Liver (tissue), 8 donors: ENCODE measurements at regions not wholly inside any gene's neighbourhood (a gene's known extent, or its start where the extent isn't known, plus 50 kb on each side); places are given as distances from the start of the nearest gene placed in this dataset.
"Not testable (repeated sequence)": the region's sequence is repeated elsewhere in the genome, so short reads cannot be mapped to it uniquely, and the experiment has no call there.

Source experiments
- DNase-seq: peaks from one replicate; pipeline ENCODE4 v3.0.0-alpha.2; 2017; ENCODE audit warnings: low spot score
- H3K27ac ChIP-seq, 2 donors: one replicate each; pipeline ENCODE4 v1.7.0; 2013; ENCODE audit warnings: inconsistent platforms in 2 of 2, low read length in 2 of 2, control low read depth in 1 of 2, low read depth in 1 of 2, mild to moderate bottlenecking in 1 of 2
- H3K27me3 ChIP-seq, 4 donors: one replicate each; pipeline versions ENCODE4 v1.6.1 to v1.7.0; 2013; ENCODE audit warnings: low read length in 3 of 4, inconsistent platforms in 1 of 4, mild to moderate bottlenecking in 1 of 4, moderate library complexity in 1 of 4; ENCODE audit not compliant: control insufficient read depth in 4 of 4, insufficient read depth in 4 of 4
- H3K36me3 ChIP-seq, 4 donors: one replicate each; pipeline versions ENCODE4 v1.6.1 to v1.7.0; 2013; ENCODE audit warnings: low read length in 3 of 4, mild to moderate bottlenecking in 3 of 4, low read depth in 1 of 4, moderate library complexity in 1 of 4; ENCODE audit not compliant: control insufficient read depth in 4 of 4, insufficient read depth in 3 of 4
- H3K4me1 ChIP-seq, 4 donors: one replicate each; pipeline versions ENCODE4 v1.6.1 to v1.7.0; 2013; ENCODE audit warnings: low read length in 3 of 4, mild to moderate bottlenecking in 3 of 4, moderate library complexity in 1 of 4; ENCODE audit not compliant: control insufficient read depth in 4 of 4, insufficient read depth in 4 of 4
- H3K4me3 ChIP-seq, 3 donors: one replicate each; pipeline versions ENCODE4 v1.6.1 to v1.7.0; 2013; ENCODE audit warnings: low read length in 3 of 3, control low read depth in 1 of 3, low read depth in 1 of 3, mild to moderate bottlenecking in 1 of 3
- H3K9ac ChIP-seq, 2 donors: one replicate each; pipeline ENCODE4 v1.7.0; 2013; ENCODE audit warnings: low read length in 2 of 2, mild to moderate bottlenecking in 2 of 2, moderate library complexity in 2 of 2, control low read depth in 1 of 2, low read depth in 1 of 2
- H3K9me3 ChIP-seq, 4 donors: one replicate each; pipeline versions ENCODE4 v1.6.1 to v1.7.0; 2013; ENCODE audit warnings: low read length in 3 of 4; ENCODE audit not compliant: control insufficient read depth in 4 of 4
- EGR1 ChIP-seq, 2 donors: IDR thresholded peaks; 2 replicates each; pipeline ENCODE4 v1.6.1; 2016 to 2018; ENCODE audit warnings: antibody characterized with exemption in 2 of 2, low read depth in 2 of 2
- FOXA1 ChIP-seq: IDR thresholded peaks from 2 replicates; pipeline ENCODE4 v1.6.1; 2016; ENCODE audit warnings: antibody characterized with exemption
- FOXA2 ChIP-seq: IDR thresholded peaks from 2 replicates; pipeline ENCODE4 v1.6.1; 2016; ENCODE audit warnings: antibody characterized with exemption
- GABPA ChIP-seq, 2 donors: IDR thresholded peaks in 1 of 2; conservative IDR thresholded peaks in 1 of 2; 2 replicates each; pipeline ENCODE4 v1.6.1; 2016; ENCODE audit warnings: antibody characterized with exemption in 2 of 2, mild to moderate bottlenecking in 1 of 2, moderate library complexity in 1 of 2
- HNF4A ChIP-seq, 2 donors: conservative IDR thresholded peaks; 2 replicates each; pipeline ENCODE4 v1.6.1; 2016; ENCODE audit warnings: antibody characterized with exemption in 2 of 2, mild to moderate bottlenecking in 2 of 2
- HNF4G ChIP-seq: IDR thresholded peaks from 2 replicates; pipeline ENCODE4 v1.6.1; 2016; ENCODE audit warnings: antibody characterized with exemption
- JUND ChIP-seq, 2 donors: IDR thresholded peaks; 2 replicates each; pipeline ENCODE4 v1.6.1; 2016; ENCODE audit warnings: antibody characterized with exemption in 2 of 2
- NR2F2 ChIP-seq: IDR thresholded peaks from 2 replicates; pipeline ENCODE4 v1.6.1; 2016; ENCODE audit warnings: antibody characterized with exemption
- RAD21 ChIP-seq, 2 donors: IDR thresholded peaks; 2 replicates each; pipeline ENCODE4 v1.6.1; 2016; ENCODE audit warnings: antibody characterized with exemption in 2 of 2, mild to moderate bottlenecking in 2 of 2
- RXRA ChIP-seq, 2 donors: IDR thresholded peaks; 2 replicates each; pipeline ENCODE4 v1.6.1; 2017 to 2018; ENCODE audit warnings: antibody characterized with exemption in 2 of 2, mild to moderate bottlenecking in 1 of 2
- SP1 ChIP-seq: IDR thresholded peaks from 2 replicates; pipeline ENCODE4 v1.6.1; 2018; ENCODE audit warnings: antibody characterized with exemption, mild to moderate bottlenecking
- TAF1 ChIP-seq: conservative IDR thresholded peaks from 2 replicates; pipeline ENCODE4 v1.6.1; 2016; ENCODE audit warnings: antibody characterized with exemption, mild to moderate bottlenecking
- YY1 ChIP-seq: IDR thresholded peaks from 2 replicates; pipeline ENCODE4 v1.6.1; 2016; ENCODE audit warnings: antibody characterized with exemption, mild to moderate bottlenecking
- WGBS: extraction: QIAGEN DNeasy Blood & Tissue Kit; methylation state at CpG from one replicate; pipeline ENCODE4 v1.1.7; 2013; 5-methylcytosine and 5-hydroxymethylcytosine counted together
- TF ChIP-seq, protein P1 (sequence below): IDR thresholded peaks from 2 replicates; pipeline ENCODE4 v1.6.1; 2016; ENCODE audit warnings: antibody characterized with exemption
- TF ChIP-seq, protein P2 (sequence below): IDR thresholded peaks from 2 replicates; pipeline ENCODE4 v1.6.1; 2016; ENCODE audit warnings: antibody characterized with exemption
- TF ChIP-seq, protein P3 (sequence below): fragments of 150-350 bp; IDR thresholded peaks from 2 replicates; pipeline ENCODE4 v1.5.1; 2017; ENCODE audit warnings: improper control_type of control experiment, low read depth, low read length; ENCODE audit not compliant: missing input control
- TF ChIP-seq, protein P4 (sequence below): IDR thresholded peaks from 2 replicates; pipeline ENCODE4 v1.6.1; 2016; ENCODE audit warnings: antibody characterized with exemption
- TF ChIP-seq, protein P5 (sequence below): IDR thresholded peaks from 2 replicates; pipeline ENCODE4 v1.6.1; 2016; ENCODE audit warnings: antibody characterized with exemption, mild to moderate bottlenecking
- donor health status: healthy.
- donor health status: healthy.
- donor health status: healthy.
- donor health status: healthy.
- donor health status: healthy.

DNA sequence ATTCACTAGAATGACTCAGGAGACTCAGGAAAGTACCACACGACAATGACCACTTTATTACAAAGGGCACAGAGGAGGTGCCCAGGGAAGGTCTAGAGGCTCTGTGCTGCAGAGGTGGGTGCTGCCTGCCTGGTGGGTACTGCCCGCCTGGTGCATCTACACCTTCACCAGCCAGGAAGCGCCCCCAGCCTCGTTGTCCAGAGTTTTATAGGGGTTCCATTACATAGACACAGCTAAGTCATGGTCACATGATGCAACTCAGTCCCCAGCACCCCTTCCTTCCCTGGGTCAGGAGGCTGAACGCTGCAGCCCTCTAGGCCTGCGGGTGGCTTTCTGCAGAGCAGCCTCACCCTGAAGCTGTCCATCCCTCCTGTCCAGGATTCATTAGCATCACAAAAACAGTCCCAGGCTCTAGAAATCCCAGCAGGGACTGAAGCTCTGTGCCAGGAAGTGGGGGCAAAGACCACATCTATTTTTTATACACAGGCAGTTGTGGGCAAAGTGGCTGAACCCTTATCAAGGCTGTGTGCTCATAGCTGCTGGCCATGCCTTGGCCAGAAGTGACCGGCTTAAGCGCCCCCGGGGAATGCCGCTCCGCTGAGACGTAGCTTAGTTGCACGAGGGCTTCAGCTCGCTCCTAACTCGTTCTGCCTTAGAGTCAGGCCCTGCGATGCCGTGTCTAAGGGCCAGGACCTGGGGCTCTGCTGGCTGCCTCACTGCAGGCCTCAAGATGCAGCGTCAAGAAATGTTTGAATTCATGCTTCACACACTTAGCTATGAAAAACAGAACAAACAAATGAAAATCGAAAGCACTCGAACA, 219.0 kb downstream of the GLRX3 start:
- Histone ChIP-seq H3K36me3 (no peaks in the 10 kb centered on the region), H3K4me3 (no peak overlapping the region), H3K9ac (no peak overlapping the region), H3K9me3 (no peaks in the 10 kb centered on the region), H3K4me1 (no peaks in the 10 kb centered on the region), H3K27me3 (no peaks in the 10 kb centered on the region), H3K27ac (no peak overlapping the region)
- no peak for TF ChIP-seq FOXA1
- no peak for TF ChIP-seq RXRA (IDR thresholded peaks at IDR 0.05)
- TF ChIP-seq FOXA2, result no peak
- no peak for TF ChIP-seq HNF4G
- no peak for TF ChIP-seq JUND (IDR thresholded peaks at IDR 0.05)
- no peak for TF ChIP-seq SP1
- TF ChIP-seq, protein P1, sequence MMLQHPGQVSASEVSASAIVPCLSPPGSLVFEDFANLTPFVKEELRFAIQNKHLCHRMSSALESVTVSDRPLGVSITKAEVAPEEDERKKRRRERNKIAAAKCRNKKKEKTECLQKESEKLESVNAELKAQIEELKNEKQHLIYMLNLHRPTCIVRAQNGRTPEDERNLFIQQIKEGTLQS, result no peak
- no peak for TF ChIP-seq TAF1
- TF ChIP-seq EGR1 (IDR thresholded peaks at IDR 0.05; ENCODE audit: low read depth in 2 of 2), result no peak
- DNase-seq, result no peak
- 85% methylated on average over 20 of the region's 20 CpGs for whole genome bisulfite sequencing

DNA sequence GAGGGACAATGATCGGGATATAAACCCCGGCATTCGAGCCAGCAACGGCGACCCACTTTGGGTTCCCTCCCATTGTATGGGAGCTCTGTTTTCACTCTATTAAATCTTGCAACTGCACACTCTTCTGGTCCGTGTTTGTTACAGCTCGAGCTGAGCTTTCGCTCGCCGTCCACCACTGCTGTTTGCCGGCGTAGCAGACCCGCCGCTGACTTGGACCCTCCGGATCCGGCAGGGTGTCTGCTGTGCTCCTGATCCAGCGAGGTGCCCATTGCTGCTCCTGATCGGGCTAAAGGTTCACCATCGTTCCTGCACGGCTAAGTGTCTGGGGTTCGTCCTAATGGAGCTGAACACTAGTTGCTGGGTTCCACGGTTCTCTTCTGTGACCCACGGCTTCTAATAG, 220.2 kb downstream of the GLRX3 start:
- not testable (repeated sequence) for H3K4me3 ChIP-seq, H3K36me3 ChIP-seq, H3K9me3 ChIP-seq, H3K4me1 ChIP-seq, H3K27me3 ChIP-seq, DNase-seq, H3K27ac ChIP-seq, H3K9ac ChIP-seq
- 89% methylated on average over 23 of the region's 23 CpGs for WGBS

DNA sequence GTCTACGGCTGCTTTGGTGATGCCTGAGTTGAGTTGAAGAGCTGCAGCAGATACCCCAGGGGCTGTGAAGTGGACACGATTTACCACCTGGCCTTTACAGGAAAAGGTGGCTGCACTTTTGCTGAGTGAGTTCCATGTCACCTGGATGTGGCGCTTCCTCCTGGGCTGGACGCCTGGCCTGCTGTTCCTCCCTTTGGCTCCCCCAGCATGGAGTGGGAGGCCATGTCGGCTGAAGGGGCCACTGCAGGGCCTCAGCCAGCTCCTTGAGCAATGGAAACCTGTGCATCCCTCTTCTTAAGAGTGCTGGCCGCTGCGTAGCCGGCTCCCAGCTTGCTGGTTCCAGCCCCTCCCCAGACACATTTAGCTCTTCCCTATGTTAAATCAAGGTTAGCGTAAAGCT, 221.0 kb downstream of the GLRX3 start:
- 88% methylated on average over 9 of the region's 9 CpGs for WGBS
- no peaks in the 10 kb centered on the region for H3K9me3 ChIP-seq
- DNase-seq, result no peak
- no peaks in the 10 kb centered on the region for H3K36me3 ChIP-seq
- no peak overlapping the region for H3K4me3 ChIP-seq
- H3K27ac ChIP-seq, result no peak overlapping the region
- no peak overlapping the region for H3K9ac ChIP-seq
- no peaks in the 10 kb centered on the region for H3K4me1 ChIP-seq
- no peaks in the 10 kb centered on the region for H3K27me3 ChIP-seq
- no peak for TF ChIP-seq HNF4G
- no peak for TF ChIP-seq RAD21 (IDR thresholded peaks at IDR 0.05)
- no peak for TF ChIP-seq JUND (IDR thresholded peaks at IDR 0.05)
- TF ChIP-seq SP1, result no peak
- no peak for TF ChIP-seq FOXA2
- TF ChIP-seq, protein P2, sequence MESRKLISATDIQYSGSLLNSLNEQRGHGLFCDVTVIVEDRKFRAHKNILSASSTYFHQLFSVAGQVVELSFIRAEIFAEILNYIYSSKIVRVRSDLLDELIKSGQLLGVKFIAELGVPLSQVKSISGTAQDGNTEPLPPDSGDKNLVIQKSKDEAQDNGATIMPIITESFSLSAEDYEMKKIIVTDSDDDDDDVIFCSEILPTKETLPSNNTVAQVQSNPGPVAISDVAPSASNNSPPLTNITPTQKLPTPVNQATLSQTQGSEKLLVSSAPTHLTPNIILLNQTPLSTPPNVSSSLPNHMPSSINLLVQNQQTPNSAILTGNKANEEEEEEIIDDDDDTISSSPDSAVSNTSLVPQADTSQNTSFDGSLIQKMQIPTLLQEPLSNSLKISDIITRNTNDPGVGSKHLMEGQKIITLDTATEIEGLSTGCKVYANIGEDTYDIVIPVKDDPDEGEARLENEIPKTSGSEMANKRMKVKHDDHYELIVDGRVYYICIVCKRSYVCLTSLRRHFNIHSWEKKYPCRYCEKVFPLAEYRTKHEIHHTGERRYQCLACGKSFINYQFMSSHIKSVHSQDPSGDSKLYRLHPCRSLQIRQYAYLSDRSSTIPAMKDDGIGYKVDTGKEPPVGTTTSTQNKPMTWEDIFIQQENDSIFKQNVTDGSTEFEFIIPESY, result no peak
- TF ChIP-seq NR2F2, result no peak
- TF ChIP-seq TAF1, result no peak
- TF ChIP-seq, protein P1, result no peak
- no peak for TF ChIP-seq YY1
- no peak for TF ChIP-seq EGR1 (IDR thresholded peaks at IDR 0.05; ENCODE audit: low read depth in 2 of 2)
- no peak for TF ChIP-seq HNF4A (conservative IDR thresholded peaks at IDR 0.05)
- TF ChIP-seq RXRA (IDR thresholded peaks at IDR 0.05), result no peak
- TF ChIP-seq FOXA1, result no peak
- TF ChIP-seq, protein P3, sequence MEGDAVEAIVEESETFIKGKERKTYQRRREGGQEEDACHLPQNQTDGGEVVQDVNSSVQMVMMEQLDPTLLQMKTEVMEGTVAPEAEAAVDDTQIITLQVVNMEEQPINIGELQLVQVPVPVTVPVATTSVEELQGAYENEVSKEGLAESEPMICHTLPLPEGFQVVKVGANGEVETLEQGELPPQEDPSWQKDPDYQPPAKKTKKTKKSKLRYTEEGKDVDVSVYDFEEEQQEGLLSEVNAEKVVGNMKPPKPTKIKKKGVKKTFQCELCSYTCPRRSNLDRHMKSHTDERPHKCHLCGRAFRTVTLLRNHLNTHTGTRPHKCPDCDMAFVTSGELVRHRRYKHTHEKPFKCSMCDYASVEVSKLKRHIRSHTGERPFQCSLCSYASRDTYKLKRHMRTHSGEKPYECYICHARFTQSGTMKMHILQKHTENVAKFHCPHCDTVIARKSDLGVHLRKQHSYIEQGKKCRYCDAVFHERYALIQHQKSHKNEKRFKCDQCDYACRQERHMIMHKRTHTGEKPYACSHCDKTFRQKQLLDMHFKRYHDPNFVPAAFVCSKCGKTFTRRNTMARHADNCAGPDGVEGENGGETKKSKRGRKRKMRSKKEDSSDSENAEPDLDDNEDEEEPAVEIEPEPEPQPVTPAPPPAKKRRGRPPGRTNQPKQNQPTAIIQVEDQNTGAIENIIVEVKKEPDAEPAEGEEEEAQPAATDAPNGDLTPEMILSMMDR, result no peak
- TF ChIP-seq GABPA (IDR thresholded peaks at IDR 0.05 in 1 of 2, conservative IDR thresholded peaks at IDR 0.05 in 1 of 2), result no peak
- TF ChIP-seq, protein P4, sequence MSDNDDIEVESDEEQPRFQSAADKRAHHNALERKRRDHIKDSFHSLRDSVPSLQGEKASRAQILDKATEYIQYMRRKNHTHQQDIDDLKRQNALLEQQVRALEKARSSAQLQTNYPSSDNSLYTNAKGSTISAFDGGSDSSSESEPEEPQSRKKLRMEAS, result no peak
- TF ChIP-seq, protein P5, sequence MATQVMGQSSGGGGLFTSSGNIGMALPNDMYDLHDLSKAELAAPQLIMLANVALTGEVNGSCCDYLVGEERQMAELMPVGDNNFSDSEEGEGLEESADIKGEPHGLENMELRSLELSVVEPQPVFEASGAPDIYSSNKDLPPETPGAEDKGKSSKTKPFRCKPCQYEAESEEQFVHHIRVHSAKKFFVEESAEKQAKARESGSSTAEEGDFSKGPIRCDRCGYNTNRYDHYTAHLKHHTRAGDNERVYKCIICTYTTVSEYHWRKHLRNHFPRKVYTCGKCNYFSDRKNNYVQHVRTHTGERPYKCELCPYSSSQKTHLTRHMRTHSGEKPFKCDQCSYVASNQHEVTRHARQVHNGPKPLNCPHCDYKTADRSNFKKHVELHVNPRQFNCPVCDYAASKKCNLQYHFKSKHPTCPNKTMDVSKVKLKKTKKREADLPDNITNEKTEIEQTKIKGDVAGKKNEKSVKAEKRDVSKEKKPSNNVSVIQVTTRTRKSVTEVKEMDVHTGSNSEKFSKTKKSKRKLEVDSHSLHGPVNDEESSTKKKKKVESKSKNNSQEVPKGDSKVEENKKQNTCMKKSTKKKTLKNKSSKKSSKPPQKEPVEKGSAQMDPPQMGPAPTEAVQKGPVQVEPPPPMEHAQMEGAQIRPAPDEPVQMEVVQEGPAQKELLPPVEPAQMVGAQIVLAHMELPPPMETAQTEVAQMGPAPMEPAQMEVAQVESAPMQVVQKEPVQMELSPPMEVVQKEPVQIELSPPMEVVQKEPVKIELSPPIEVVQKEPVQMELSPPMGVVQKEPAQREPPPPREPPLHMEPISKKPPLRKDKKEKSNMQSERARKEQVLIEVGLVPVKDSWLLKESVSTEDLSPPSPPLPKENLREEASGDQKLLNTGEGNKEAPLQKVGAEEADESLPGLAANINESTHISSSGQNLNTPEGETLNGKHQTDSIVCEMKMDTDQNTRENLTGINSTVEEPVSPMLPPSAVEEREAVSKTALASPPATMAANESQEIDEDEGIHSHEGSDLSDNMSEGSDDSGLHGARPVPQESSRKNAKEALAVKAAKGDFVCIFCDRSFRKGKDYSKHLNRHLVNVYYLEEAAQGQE, result no peak
